Hematopoietic multipotent progenitor cell treated with erythropoietin and hydrocortisone succinate and interleukin-3 and kit ligand, for 6 days (in vitro differentiated cells): ENCODE measurements at regions not wholly inside any gene's neighbourhood (a gene's known extent, or its start where the extent isn't known, plus 50 kb on each side); places are given as distances from the start of the nearest gene placed in this dataset.

Source experiments
- DNase-seq: peaks from one replicate; pipeline ENCODE4 v3.0.0-alpha.2; 2015

GRCh38 chr3:72265256-72266015, 480.5 kb upstream of the PROK2 start:
- DNase-seq, result no peak

GRCh38 chr3:72263223-72263990, 478.5 kb upstream of the PROK2 start:
- DNase-seq, result no peak

- no peak for DNase-seq
These were observed 477.8 kb upstream of the PROK2 start for GRCh38 chr3:72262736-72263135.

GRCh38 chr3:72261566-72262564, 476.9 kb upstream of the PROK2 start:
- no peak for DNase-seq

GRCh38 chr3:72260588-72260910, 475.6 kb upstream of the PROK2 start:
- DNase-seq, result no peak

- no peak for DNase-seq
These were observed 475.0 kb upstream of the PROK2 start for GRCh38 chr3:72259755-72260587.

- DNase-seq, result no peak
These were observed 473.6 kb upstream of the PROK2 start for GRCh38 chr3:72258361-72259141.

GRCh38 chr3:72257738-72258137, 472.8 kb upstream of the PROK2 start:
- DNase-seq, result no peak

- no peak for DNase-seq
These were observed 472.3 kb upstream of the PROK2 start for GRCh38 chr3:72257203-72257602.

- no peak for DNase-seq
These were observed 471.8 kb upstream of the PROK2 start for GRCh38 chr3:72256716-72257115.

GRCh38 chr3:72255791-72256559, 471.0 kb upstream of the PROK2 start:
- DNase-seq, result peak; percentile 74

- no peak for DNase-seq
These were observed 470.2 kb upstream of the PROK2 start for GRCh38 chr3:72255191-72255590.

GRCh38 chr3:72254483-72254882, 469.5 kb upstream of the PROK2 start:
- no peak for DNase-seq

GRCh38 chr3:72250725-72251124, 465.8 kb upstream of the PROK2 start:
- DNase-seq, result no peak

- DNase-seq, result no peak
These were observed 463.9 kb upstream of the PROK2 start for GRCh38 chr3:72248869-72249268.

GRCh38 chr3:72248389-72248761, 463.4 kb upstream of the PROK2 start:
- DNase-seq, result no peak

- no peak for DNase-seq
These were observed 462.9 kb upstream of the PROK2 start for GRCh38 chr3:72247645-72248388.

GRCh38 chr3:72247126-72247525, 462.2 kb upstream of the PROK2 start:
- DNase-seq, result no peak

- DNase-seq, result no peak
These were observed 461.7 kb upstream of the PROK2 start for GRCh38 chr3:72246685-72247084.
